Prostate gland (tissue), 2 donors: ENCODE measurements at regions not wholly inside any gene's neighbourhood (a gene's known extent, or its start where the extent isn't known, plus 50 kb on each side); places are given as distances from the start of the nearest gene placed in this dataset.

Experiments used
- POLR2AphosphoS5 ChIP-seq: sonication (generic); formaldehyde crosslinking; IDR thresholded peaks from one replicate; pipeline ENCODE4 v1.6.1; 2017; ENCODE audit warnings: antibody characterized with exemption
- TF ChIP-seq, protein P1 (sequence below), 4 experiments: fragments of 200-600 bp in 2 of 4; fragments of 450-650 bp in 2 of 4; sonication (generic) in 2 of 4; IDR thresholded peaks; 1 replicate in 3 of 4; 2 replicates in 1 of 4; pipeline ENCODE4 v1.5.1; 2016 to 2019; ENCODE audit warnings: antibody characterized with exemption in 4 of 4, mild to moderate bottlenecking in 2 of 4, moderate library complexity in 2 of 4

DNA sequence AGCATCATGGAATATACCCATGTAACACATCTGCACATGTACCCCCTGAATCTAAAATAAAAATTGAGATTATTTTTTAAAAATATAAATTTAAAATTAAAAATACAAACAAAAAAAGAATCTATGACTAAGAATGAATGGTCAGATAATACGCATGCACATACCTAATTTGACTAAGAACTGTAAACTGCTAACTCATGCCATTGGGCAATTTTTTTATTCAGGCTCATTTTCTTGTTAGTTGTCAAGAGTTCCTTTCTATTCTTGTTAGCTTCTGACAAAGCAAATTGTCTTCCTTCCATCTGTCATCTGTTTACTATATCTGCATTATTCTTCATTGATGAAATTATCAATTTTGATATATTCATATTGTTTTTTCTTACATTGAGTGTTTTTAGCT is 69.5 kb upstream of the HAND1 start:
- no peak for TF ChIP-seq POLR2AphosphoS5
- TF ChIP-seq, protein P1, sequence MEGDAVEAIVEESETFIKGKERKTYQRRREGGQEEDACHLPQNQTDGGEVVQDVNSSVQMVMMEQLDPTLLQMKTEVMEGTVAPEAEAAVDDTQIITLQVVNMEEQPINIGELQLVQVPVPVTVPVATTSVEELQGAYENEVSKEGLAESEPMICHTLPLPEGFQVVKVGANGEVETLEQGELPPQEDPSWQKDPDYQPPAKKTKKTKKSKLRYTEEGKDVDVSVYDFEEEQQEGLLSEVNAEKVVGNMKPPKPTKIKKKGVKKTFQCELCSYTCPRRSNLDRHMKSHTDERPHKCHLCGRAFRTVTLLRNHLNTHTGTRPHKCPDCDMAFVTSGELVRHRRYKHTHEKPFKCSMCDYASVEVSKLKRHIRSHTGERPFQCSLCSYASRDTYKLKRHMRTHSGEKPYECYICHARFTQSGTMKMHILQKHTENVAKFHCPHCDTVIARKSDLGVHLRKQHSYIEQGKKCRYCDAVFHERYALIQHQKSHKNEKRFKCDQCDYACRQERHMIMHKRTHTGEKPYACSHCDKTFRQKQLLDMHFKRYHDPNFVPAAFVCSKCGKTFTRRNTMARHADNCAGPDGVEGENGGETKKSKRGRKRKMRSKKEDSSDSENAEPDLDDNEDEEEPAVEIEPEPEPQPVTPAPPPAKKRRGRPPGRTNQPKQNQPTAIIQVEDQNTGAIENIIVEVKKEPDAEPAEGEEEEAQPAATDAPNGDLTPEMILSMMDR (IDR thresholded peaks at IDR 0.05): no peak
